Nephron progenitor cell (in vitro differentiated cells): ENCODE measurements at regions not wholly inside any gene's neighbourhood (a gene's known extent, or its start where the extent isn't known, plus 50 kb on each side); places are given as distances from the start of the nearest gene placed in this dataset.
"Not testable (repeated sequence)": the region's sequence is repeated elsewhere in the genome, so short reads cannot be mapped to it uniquely, and the experiment has no call there.

Experiments
- DNase-seq: peaks from one replicate; pipeline ENCODE4 v3.0.0; 2021
- H3K27ac Mint-ChIP-seq: 2 replicates; pipeline ENCODE4 v1.8.0; 2021; ENCODE audit warnings: mild to moderate bottlenecking, moderate library complexity, mixed read lengths
- H3K27me3 Mint-ChIP-seq: 2 replicates; pipeline ENCODE4 v1.8.0; 2021; ENCODE audit warnings: mild to moderate bottlenecking, low read depth, mixed read lengths; ENCODE audit not compliant: poor library complexity
- H3K36me3 Mint-ChIP-seq: 2 replicates; pipeline ENCODE4 v1.8.0; 2021; ENCODE audit warnings: low read depth, mixed read lengths
- H3K4me1 Mint-ChIP-seq: 2 replicates; pipeline ENCODE4 v1.8.0; 2021; ENCODE audit warnings: mixed read lengths
- H3K4me3 Mint-ChIP-seq: 2 replicates; pipeline ENCODE4 v1.8.0; 2021; ENCODE audit warnings: mild to moderate bottlenecking, moderate library complexity, mixed read lengths
- H3K9me3 Mint-ChIP-seq: 2 replicates; pipeline ENCODE4 v1.8.0; 2021; ENCODE audit warnings: mild to moderate bottlenecking, moderate library complexity, mixed read lengths
- TF ChIP-seq, protein P1 (sequence below): fragments of 200-600 bp; sonication (generic); IDR thresholded peaks from 2 replicates; pipeline ENCODE4 v1.5.0; 2021; ENCODE audit warnings: antibody characterized with exemption

DNA sequence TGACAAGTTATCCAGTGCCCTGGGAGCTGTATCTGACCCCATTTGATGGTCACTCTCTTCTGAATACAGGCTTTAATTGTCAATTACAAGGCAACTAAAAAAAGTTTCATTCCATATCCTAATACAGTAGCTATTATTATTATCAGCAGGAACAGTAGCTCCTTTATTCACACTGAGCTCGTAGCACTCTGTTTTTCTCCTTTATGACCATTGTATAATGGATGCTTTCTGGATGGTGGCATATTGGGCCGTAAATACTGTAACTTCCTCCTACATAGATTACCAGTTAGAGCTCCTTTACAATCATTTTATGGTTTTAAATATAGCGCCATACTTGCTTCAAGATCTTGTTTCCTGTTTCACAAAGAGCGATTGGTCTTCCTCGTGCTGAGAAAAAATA, 1040.3 kb downstream of the TSN start:
- H3K4me3 Mint-ChIP-seq: no peak overlapping the region
- peaks cover 8% of the 10 kb centered on the region for H3K27me3 Mint-ChIP-seq
- H3K9me3 Mint-ChIP-seq: no peaks in the 10 kb centered on the region
- peaks cover 5% of the 10 kb centered on the region for H3K4me1 Mint-ChIP-seq
- no peak for DNase-seq
- no peak overlapping the region for H3K27ac Mint-ChIP-seq
- TF ChIP-seq, protein P1, sequence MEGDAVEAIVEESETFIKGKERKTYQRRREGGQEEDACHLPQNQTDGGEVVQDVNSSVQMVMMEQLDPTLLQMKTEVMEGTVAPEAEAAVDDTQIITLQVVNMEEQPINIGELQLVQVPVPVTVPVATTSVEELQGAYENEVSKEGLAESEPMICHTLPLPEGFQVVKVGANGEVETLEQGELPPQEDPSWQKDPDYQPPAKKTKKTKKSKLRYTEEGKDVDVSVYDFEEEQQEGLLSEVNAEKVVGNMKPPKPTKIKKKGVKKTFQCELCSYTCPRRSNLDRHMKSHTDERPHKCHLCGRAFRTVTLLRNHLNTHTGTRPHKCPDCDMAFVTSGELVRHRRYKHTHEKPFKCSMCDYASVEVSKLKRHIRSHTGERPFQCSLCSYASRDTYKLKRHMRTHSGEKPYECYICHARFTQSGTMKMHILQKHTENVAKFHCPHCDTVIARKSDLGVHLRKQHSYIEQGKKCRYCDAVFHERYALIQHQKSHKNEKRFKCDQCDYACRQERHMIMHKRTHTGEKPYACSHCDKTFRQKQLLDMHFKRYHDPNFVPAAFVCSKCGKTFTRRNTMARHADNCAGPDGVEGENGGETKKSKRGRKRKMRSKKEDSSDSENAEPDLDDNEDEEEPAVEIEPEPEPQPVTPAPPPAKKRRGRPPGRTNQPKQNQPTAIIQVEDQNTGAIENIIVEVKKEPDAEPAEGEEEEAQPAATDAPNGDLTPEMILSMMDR: no peak
- no peaks in the 10 kb centered on the region for H3K36me3 Mint-ChIP-seq

DNA sequence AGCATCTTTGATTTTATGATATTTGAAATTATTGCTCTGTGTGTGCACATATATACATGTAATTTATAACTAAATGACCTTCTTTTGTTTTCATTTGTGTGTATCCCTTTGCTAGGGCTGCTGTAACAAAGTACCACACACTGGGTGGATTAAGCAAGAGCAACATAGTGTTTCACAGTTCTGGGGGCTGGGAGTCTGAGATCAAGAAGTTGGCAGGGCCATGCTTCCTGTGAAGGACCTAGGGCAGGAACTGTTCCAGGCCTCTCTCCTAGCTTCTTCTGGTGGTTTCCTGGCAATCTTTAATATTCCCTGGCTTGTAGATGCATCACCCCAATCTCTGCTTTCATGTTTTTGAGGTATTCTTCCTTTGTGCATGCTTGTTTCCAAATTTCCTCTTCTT, 1043.9 kb downstream of the TSN start:
- no peak for DNase-seq
- Mint-ChIP-seq H3K36me3 (no peaks in the 10 kb centered on the region), H3K27me3 (peaks cover 3% of the 10 kb centered on the region), H3K27ac (no peak overlapping the region), H3K4me1 (peaks cover 5% of the 10 kb centered on the region), H3K9me3 (no peaks in the 10 kb centered on the region), H3K4me3 (no peak overlapping the region)
- TF ChIP-seq, protein P1: no peak

- Mint-ChIP-seq H3K4me3 (no peak overlapping the region), H3K9me3 (no peaks in the 10 kb centered on the region), H3K4me1 (peaks cover 5% of the 10 kb centered on the region), H3K36me3 (no peaks in the 10 kb centered on the region), H3K27me3 (peaks cover 3% of the 10 kb centered on the region), H3K27ac (no peak overlapping the region)
- no peak for DNase-seq
- TF ChIP-seq, protein P1: no peak
These were observed 1045.3 kb downstream of the TSN start for GRCh38 chr2:122800781-122801180.

DNA sequence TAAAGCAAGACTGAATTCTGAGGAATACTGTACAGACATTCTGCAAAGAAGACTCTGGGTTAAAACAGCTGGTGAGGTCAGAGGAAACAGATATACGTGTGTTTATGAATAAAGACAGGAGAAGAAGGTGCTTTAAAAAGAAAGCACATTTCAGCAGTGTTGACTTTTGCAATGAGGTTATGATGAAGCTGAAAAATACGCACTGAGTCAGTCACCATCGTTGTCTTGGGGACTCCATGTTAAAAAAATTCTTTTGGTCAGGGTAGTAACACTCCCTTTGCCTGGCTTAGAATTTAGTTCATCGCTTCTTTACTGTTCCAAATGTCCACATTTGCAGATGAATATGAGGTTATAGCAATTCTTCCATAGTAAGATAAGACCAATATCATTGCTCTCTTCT, 1049.0 kb downstream of the TSN start:
- Mint-ChIP-seq H3K4me3 (no peak overlapping the region), H3K9me3 (peaks cover 14% of the 10 kb centered on the region), H3K4me1 (no peaks in the 10 kb centered on the region), H3K36me3 (no peaks in the 10 kb centered on the region), H3K27ac (no peak overlapping the region), H3K27me3 (peaks cover 3% of the 10 kb centered on the region)
- no peak for DNase-seq
- TF ChIP-seq, protein P1: no peak

DNA sequence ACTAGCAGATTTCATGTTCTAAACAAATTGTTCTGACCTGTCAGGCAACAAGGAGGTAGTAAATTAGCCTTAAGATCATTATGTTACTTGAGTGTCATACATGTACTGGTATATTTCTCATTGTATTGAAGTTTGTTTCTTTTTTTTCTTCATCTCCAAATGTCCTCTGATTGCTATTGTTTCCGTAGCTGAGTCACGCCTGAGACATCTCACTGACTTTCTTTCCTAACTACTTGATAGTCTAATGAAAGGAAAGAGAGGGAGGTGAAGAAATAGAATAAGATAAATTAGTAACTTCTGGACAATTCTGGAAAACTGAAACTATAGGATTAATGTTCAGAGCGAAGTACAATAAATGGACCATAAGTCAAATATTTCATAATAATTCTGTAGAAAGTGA, 1049.9 kb downstream of the TSN start:
- Mint-ChIP-seq H3K4me1 (no peaks in the 10 kb centered on the region), H3K9me3 (peaks cover 14% of the 10 kb centered on the region), H3K36me3 (no peaks in the 10 kb centered on the region), H3K27me3 (peaks cover 3% of the 10 kb centered on the region), H3K4me3 (no peak overlapping the region), H3K27ac (no peak overlapping the region)
- TF ChIP-seq, protein P1: no peak
- no peak for DNase-seq

- TF ChIP-seq, protein P1: no peak
- Mint-ChIP-seq H3K4me1 (no peaks in the 10 kb centered on the region), H3K27ac (no peak overlapping the region), H3K27me3 (peaks cover 2% of the 10 kb centered on the region), H3K36me3 (no peaks in the 10 kb centered on the region), H3K9me3 (peaks cover 20% of the 10 kb centered on the region), H3K4me3 (no peak overlapping the region)
- no peak for DNase-seq
These were observed 1053.0 kb downstream of the TSN start for GRCh38 chr2:122808286-122808969.

DNA sequence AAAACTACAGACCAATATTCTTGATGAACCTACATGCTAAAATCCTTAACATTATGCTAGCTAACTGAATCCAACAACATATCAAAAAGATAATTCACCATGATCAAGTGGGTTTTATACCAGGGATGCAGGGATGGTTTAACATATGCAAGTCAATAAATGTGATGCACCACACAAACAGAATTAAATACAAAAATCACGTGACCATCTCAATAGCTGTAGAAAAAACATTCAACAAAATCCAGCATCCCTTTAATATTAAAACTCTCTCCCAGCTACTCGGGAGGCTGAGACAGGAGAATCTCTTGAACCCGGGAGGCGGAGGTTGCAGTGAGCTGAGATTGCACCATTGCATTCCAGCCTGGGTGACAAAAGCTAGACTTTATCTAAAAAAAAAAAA, 1056.8 kb downstream of the TSN start:
- not testable (repeated sequence) for H3K27ac Mint-ChIP-seq, H3K27me3 Mint-ChIP-seq, H3K4me1 Mint-ChIP-seq, DNase-seq, H3K36me3 Mint-ChIP-seq, H3K4me3 Mint-ChIP-seq
- peaks cover 20% of the 10 kb centered on the region for H3K9me3 Mint-ChIP-seq
